ENCODE measurements at regions not wholly inside any gene's neighbourhood (a gene's known extent, or its start where the extent isn't known, plus 50 kb on each side); places are given as distances from the start of the nearest gene placed in this dataset.

DNA sequence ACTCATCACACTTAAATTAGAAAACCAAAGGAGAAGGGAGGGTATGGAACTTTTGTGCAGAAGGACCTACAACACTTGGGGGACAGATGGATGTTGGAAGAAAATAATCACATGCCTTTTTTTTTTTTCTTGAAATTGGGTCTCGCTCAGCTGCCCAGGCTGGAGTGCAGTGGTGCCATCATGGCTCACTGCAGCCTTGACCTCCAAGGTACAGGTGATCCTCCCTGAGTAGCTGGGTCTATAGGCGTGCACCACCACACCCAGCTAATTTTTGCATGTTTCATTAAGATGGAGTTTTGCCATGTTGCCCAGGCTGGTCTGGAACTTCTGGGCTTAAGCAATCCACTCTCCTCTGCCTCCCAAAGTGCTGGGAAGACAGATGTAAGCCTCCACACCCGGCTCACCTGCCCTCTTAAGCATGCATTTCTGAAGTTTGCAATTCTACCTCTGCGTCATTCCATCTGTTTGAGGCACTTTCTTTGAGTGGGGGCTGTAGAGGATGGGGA lies 370.8 kb upstream of the JARID2 start:
- no peak overlapping the region for H3K4me2 ChIP-seq (ENCODE audit: insufficient read depth, low read length)
- no peak for DNase-seq (ENCODE audit: insufficient read length, low spot score, missing footprints)
- H3K27ac ChIP-seq (ENCODE audit: low read depth, low read length): no peak overlapping the region
- TF ChIP-seq, protein P1, sequence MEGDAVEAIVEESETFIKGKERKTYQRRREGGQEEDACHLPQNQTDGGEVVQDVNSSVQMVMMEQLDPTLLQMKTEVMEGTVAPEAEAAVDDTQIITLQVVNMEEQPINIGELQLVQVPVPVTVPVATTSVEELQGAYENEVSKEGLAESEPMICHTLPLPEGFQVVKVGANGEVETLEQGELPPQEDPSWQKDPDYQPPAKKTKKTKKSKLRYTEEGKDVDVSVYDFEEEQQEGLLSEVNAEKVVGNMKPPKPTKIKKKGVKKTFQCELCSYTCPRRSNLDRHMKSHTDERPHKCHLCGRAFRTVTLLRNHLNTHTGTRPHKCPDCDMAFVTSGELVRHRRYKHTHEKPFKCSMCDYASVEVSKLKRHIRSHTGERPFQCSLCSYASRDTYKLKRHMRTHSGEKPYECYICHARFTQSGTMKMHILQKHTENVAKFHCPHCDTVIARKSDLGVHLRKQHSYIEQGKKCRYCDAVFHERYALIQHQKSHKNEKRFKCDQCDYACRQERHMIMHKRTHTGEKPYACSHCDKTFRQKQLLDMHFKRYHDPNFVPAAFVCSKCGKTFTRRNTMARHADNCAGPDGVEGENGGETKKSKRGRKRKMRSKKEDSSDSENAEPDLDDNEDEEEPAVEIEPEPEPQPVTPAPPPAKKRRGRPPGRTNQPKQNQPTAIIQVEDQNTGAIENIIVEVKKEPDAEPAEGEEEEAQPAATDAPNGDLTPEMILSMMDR (IDR thresholded peaks at IDR 0.05; ENCODE audit: extremely low read depth, low read depth, low read length): no peak
- no peaks in the 10 kb centered on the region for H3K9me3 ChIP-seq (ENCODE audit: low read depth, low read length)
- H2AFZ ChIP-seq (ENCODE audit: low read length): no peak overlapping the region
- no peaks in the 10 kb centered on the region for H3K36me3 ChIP-seq (ENCODE audit: insufficient read depth, low read length)
- no peaks in the 10 kb centered on the region for H3K79me2 ChIP-seq (ENCODE audit: insufficient read depth, low read length)
- H4K20me1 ChIP-seq (ENCODE audit: insufficient read depth, low read length): no peaks in the 10 kb centered on the region
- H3K4me3 ChIP-seq (ENCODE audit: insufficient read depth, low read length): no peak overlapping the region
- peaks cover 10% of the 10 kb centered on the region for H3K4me1 ChIP-seq (ENCODE audit: insufficient read depth, low read length)
- no peaks in the 10 kb centered on the region for H3K27me3 ChIP-seq (ENCODE audit: insufficient read depth, low read length)

DNA sequence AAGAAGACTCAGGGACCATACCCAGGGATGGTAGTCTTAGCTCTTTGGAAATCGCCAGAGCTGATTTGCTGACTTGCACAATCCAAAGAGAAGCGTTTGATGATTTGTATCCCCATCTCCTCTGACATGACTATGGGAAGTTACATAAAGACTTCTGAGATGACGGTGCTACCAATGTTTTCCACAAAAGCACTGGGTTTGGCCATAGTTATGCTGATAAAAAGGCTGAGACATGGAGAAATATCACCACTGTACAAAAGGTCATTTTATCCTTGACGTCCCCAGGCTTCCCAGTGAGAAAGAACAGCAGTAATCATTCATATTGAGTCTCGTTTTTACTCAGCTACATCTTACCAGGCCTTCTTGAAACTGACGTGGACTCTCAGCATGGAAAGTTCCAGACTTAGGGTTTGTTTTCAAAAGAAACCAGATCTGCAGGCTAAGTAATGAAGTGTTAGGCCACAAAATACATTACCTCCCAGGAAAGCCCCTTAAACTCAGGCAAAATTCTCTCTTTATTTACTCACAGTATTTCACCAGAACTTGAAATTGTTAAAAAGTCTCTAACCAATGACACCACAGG lies 370.3 kb upstream of the JARID2 start:
- H4K20me1 ChIP-seq (ENCODE audit: insufficient read depth, low read length): no peaks in the 10 kb centered on the region
- no peak overlapping the region for H3K4me2 ChIP-seq (ENCODE audit: insufficient read depth, low read length)
- H3K79me2 ChIP-seq (ENCODE audit: insufficient read depth, low read length): no peaks in the 10 kb centered on the region
- no peak overlapping the region for H3K27ac ChIP-seq (ENCODE audit: low read depth, low read length)
- DNase-seq (ENCODE audit: insufficient read length, low spot score, missing footprints): no peak
- no peaks in the 10 kb centered on the region for H3K36me3 ChIP-seq (ENCODE audit: insufficient read depth, low read length)
- no peaks in the 10 kb centered on the region for H3K27me3 ChIP-seq (ENCODE audit: insufficient read depth, low read length)
- peaks cover 10% of the 10 kb centered on the region for H3K4me1 ChIP-seq (ENCODE audit: insufficient read depth, low read length)
- TF ChIP-seq, protein P1 (IDR thresholded peaks at IDR 0.05; ENCODE audit: extremely low read depth, low read depth, low read length): no peak
- no peak overlapping the region for H2AFZ ChIP-seq (ENCODE audit: low read length)
- H3K9me3 ChIP-seq (ENCODE audit: low read depth, low read length): no peaks in the 10 kb centered on the region
- H3K4me3 ChIP-seq (ENCODE audit: insufficient read depth, low read length): no peak overlapping the region

DNA sequence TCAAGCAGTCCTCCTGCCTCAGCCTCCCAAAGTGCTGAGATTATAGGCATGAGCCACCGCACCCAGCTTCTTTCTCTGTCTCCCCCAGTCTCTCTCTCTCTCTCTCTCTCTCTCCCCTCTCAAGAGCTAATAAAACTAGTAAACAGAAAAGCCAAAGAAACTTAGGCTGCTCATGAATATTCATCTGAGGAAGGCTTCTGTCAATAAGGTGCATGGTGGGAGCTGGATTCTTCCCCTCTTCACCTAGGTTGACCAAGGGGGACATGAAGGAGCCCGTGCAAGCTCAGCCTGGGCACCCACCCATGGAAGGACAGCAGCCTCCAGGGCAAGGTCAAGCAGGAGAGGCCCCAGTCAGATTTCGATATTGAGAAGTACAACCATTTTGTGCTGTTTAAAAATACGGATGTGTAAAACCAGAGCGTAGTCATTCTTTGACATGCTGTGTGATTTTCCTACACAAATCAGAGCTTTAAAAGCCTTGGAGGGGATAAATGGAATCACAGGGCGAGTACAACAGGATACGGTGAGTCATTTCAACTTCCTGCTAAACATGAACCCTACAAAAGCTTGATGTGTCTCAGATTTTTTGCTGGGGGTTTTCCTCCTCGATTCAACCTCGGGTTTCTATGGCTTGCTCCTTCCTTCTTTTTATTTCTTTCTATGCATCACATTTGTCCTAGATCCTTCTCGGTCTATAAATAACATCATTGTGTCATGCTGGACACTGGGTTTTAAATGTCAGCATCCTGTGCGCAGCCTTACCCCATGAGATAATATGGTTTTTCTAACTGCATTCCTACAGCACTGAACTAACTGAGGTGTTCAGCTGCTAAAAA lies 368.9 kb upstream of the JARID2 start:
- Histone ChIP-seq H4K20me1 (ENCODE audit: insufficient read depth, low read length) (no peaks in the 10 kb centered on the region), H3K27ac (ENCODE audit: low read depth, low read length) (peak overlapping the region; percentile 49), H3K4me3 (ENCODE audit: insufficient read depth, low read length) (peak overlapping the region; percentile 27), H3K4me1 (ENCODE audit: insufficient read depth, low read length) (peaks cover 21% of the 10 kb centered on the region), H3K4me2 (ENCODE audit: insufficient read depth, low read length) (peak overlapping the region; percentile 59), H2AFZ (ENCODE audit: low read length) (peak overlapping the region; percentile 80), H3K79me2 (ENCODE audit: insufficient read depth, low read length) (no peaks in the 10 kb centered on the region), H3K36me3 (ENCODE audit: insufficient read depth, low read length) (no peaks in the 10 kb centered on the region), H3K9me3 (ENCODE audit: low read depth, low read length) (no peaks in the 10 kb centered on the region), H3K27me3 (ENCODE audit: insufficient read depth, low read length) (no peaks in the 10 kb centered on the region)
- TF ChIP-seq, protein P1 (IDR thresholded peaks at IDR 0.05; ENCODE audit: extremely low read depth, low read depth, low read length): no peak
- peak; percentile 72 for DNase-seq (ENCODE audit: insufficient read length, low spot score, missing footprints)

DNA sequence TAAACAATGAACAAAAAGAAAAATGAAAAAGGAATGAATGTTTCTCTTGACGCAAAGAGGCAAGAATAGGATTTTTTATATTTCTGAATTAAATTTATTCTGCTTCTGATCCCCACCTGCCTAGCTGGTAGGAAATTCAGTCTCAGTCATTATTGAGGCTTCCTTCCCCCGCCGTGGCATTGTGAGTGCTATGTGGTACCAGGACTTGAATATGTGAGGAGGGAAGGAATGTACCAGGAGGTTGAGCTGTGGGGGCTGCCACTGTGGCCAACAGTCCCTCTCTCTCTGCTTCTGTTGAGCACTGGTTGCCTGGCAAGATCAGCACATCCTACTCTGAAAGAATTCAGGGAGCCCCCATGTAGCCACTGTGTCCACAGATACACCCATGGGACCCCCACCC lies 368.1 kb upstream of the JARID2 start:
- no peaks in the 10 kb centered on the region for H3K36me3 ChIP-seq (ENCODE audit: insufficient read depth, low read length)
- H3K4me2 ChIP-seq (ENCODE audit: insufficient read depth, low read length): peak overlapping the region; percentile 59
- DNase-seq (ENCODE audit: insufficient read length, low spot score, missing footprints): no peak
- TF ChIP-seq, protein P1 (IDR thresholded peaks at IDR 0.05; ENCODE audit: extremely low read depth, low read depth, low read length): no peak
- H3K27me3 ChIP-seq (ENCODE audit: insufficient read depth, low read length): no peaks in the 10 kb centered on the region
- H3K79me2 ChIP-seq (ENCODE audit: insufficient read depth, low read length): no peaks in the 10 kb centered on the region
- no peaks in the 10 kb centered on the region for H3K9me3 ChIP-seq (ENCODE audit: low read depth, low read length)
- H3K4me3 ChIP-seq (ENCODE audit: insufficient read depth, low read length): no peak overlapping the region
- no peaks in the 10 kb centered on the region for H4K20me1 ChIP-seq (ENCODE audit: insufficient read depth, low read length)
- H3K4me1 ChIP-seq (ENCODE audit: insufficient read depth, low read length): peaks cover 27% of the 10 kb centered on the region
- H3K27ac ChIP-seq (ENCODE audit: low read depth, low read length): peak overlapping the region; percentile 49
- H2AFZ ChIP-seq (ENCODE audit: low read length): no peak overlapping the region
